ENCODE measurements at regions not wholly inside any gene's neighbourhood (a gene's known extent, or its start where the extent isn't known, plus 50 kb on each side); places are given as distances from the start of the nearest gene placed in this dataset.

DNA sequence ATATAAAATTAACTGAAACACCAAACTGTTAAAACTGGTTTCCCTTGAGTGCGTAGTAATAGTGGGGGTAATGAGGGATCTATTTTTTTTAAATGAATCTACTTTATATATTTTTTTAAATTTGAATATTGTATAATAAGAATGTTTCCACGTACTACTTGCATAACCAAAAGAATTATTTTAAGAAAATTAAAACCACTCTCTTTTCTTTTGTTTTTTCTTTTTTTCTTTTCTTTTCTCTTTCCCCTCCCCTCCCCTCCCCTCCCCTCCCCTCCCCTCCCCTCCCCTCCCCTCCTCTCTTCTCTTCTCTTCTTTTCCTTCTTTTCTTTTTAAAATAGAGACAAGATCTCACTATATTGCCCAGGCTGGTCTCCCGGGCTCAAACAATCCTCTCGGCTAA is 166.9 kb upstream of the MID1 start:
- 51 to 100% (median 96%) methylated on average over 1 to 2 of the region's 4 CpGs; no CpG with 5 or more reads in 4 of the 10 experiments for WGBS, 10 experiments
- Histone ChIP-seq H3K27ac (no peak overlapping the region), H3K4me3 (no peak overlapping the region), H3K4me1 (replicated peaks in 1 of 2) (no peaks in the 10 kb centered on the region)
- in situ Hi-C loops (cut with MboI; ENCODE audit: low pct_unique_long_range_greater_than_20kb in 2 of 9, low sequenced_read_pairs in 9 of 9, unreplicated experiment in 9 of 9): no loop called here
- ATAC-seq (replicated peaks in 6 of 8): no peak

GRCh38 chrX:10794203-10794630 is 173.8 kb upstream of the MID1 start:
- peak in 5 of 8 experiments; percentile 7 to 78 (median 62) for ATAC-seq (replicated peaks in 6 of 8)
- Histone ChIP-seq H3K4me3 (no peak overlapping the region), H3K27ac (no peak overlapping the region), H3K4me1 (replicated peaks in 1 of 2) (no peaks in the 10 kb centered on the region)
- in situ Hi-C loops (cut with MboI; ENCODE audit: low pct_unique_long_range_greater_than_20kb in 2 of 9, low sequenced_read_pairs in 9 of 9, unreplicated experiment in 9 of 9): no loop called here
- no CpG with 5 or more reads among the region's 1 CpG for WGBS, 10 experiments

DNA sequence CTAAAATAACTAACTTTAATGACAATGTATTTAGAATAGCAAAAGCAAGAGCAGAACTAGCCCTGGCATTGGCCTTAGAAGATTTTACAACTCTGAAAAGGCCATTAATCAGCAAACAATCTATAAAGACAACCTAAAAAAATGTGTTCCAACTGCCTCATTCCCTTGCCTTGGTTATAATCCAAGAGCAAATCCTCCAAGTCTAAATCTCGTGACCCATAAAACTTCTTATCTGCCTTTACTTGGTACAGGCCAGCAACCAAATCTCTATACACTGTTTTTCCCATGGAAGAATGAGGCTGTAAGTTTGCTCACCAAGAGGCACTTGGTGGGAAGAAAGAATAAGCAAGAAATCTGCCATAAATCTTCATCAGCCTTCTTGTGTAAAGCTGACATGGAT is 175.3 kb upstream of the MID1 start:
- ATAC-seq (replicated peaks in 6 of 8): no peak
- no peak overlapping the region for H3K4me3 ChIP-seq
- in situ Hi-C loops (cut with MboI; ENCODE audit: low pct_unique_long_range_greater_than_20kb in 2 of 9, low sequenced_read_pairs in 9 of 9, unreplicated experiment in 9 of 9): no loop called here
- no peak overlapping the region for H3K27ac ChIP-seq
- WGBS, 10 experiments: 62 to 71% (median 67%) methylated on average over 1 of the region's 1 CpG; no CpG with 5 or more reads in 7 of the 10 experiments
- H3K4me1 ChIP-seq (replicated peaks in 1 of 2): no peaks in the 10 kb centered on the region

- H3K4me1 ChIP-seq (replicated peaks in 1 of 2): no peaks in the 10 kb centered on the region
- peak; percentile 34 to 90 (median 47) for ATAC-seq (replicated peaks in 6 of 8)
- H3K4me3 ChIP-seq: no peak overlapping the region
- WGBS, 10 experiments: 7 to 80% (median 44%) methylated on average over 1 to 2 of the region's 4 CpGs; no CpG with 5 or more reads in 6 of the 10 experiments
- no peak overlapping the region for H3K27ac ChIP-seq
- in situ Hi-C loops (cut with MboI; ENCODE audit: low pct_unique_long_range_greater_than_20kb in 2 of 9, low sequenced_read_pairs in 9 of 9, unreplicated experiment in 9 of 9): no loop called here
Measured at GRCh38 chrX:10797466-10797865, 177.1 kb upstream of the MID1 start.

DNA sequence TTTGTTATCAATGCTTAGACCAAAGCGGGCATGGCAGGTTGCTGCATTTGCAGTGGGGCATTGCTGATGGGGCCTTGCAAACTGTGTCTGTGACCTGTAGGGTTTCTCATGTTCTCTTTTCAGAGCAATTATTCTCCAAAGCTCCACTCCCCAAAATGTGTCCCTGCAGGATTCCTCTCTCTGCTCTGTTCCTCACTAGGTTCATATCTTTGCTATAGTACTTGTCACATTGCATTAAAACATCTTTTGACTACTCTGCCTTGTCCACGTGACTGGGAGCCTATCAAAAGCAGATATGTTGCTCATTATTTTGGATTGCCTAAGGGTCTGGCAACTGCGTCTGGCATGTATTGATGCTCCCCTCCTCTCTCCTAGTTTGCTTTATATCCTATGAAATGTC is 177.7 kb upstream of the MID1 start:
- WGBS, 10 experiments: 15 to 100% (median 69%) methylated on average over 1 to 2 of the region's 3 CpGs; no CpG with 5 or more reads in 6 of the 10 experiments
- ATAC-seq (replicated peaks in 6 of 8): no peak
- Histone ChIP-seq H3K4me1 (replicated peaks in 1 of 2) (no peaks in the 10 kb centered on the region), H3K4me3 (no peak overlapping the region), H3K27ac (no peak overlapping the region)
- in situ Hi-C loops (cut with MboI; ENCODE audit: low pct_unique_long_range_greater_than_20kb in 2 of 9, low sequenced_read_pairs in 9 of 9, unreplicated experiment in 9 of 9): no loop called here

DNA sequence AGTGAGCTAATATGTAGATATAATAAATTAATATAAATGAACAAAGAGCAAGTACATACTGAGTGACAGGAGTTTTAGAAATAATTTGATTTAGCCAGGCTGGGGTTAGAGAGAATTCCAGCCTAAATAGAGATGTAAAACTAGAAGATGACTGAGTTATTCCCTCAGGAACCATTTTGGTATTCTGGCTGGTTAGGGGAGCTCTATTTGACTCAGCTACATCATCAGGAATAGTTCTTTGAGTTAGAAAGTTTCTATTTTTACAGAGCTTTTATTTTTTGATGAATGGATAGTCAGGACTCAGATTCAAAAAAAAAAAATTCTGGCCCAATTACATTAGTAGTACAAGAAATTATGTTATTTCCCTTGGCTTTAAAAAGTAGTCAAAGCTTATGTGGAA is 180.4 kb upstream of the MID1 start:
- H3K4me1 ChIP-seq (replicated peaks in 1 of 2): no peaks in the 10 kb centered on the region
- no peak overlapping the region for H3K27ac ChIP-seq
- ATAC-seq (replicated peaks in 6 of 8): no peak
- in situ Hi-C loops (cut with MboI; ENCODE audit: low pct_unique_long_range_greater_than_20kb in 2 of 9, low sequenced_read_pairs in 9 of 9, unreplicated experiment in 9 of 9): no loop called here
- no peak overlapping the region for H3K4me3 ChIP-seq

DNA sequence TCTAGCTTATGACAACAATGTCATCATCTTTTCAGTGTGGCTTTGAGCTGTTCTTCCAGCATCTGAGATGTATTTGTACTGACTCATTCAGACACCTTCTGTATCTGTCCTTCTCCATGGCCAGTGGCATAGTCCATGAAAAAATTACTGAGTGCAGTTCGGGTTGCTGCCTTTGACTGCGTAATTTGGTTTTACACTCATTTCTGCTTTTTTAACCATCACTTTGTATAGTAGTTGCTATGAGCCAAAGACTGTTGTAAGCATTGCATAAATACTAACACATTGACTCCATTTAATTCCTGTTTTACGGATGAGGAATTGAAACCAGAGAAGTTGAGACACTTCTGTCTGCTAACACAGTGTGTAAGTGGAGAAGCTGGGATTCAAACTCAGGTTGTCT is 190.7 kb upstream of the MID1 start:
- H3K4me1 ChIP-seq (replicated peaks in 1 of 2): no peaks in the 10 kb centered on the region
- 45 to 90% (median 63%) methylated on average over 3 of the region's 3 CpGs; no CpG with 5 or more reads in 7 of the 10 experiments for WGBS, 10 experiments
- no peak for ATAC-seq (replicated peaks in 6 of 8)
- H3K4me3 ChIP-seq: no peak overlapping the region
- H3K27ac ChIP-seq: no peak overlapping the region
- in situ Hi-C loops (cut with MboI; ENCODE audit: low pct_unique_long_range_greater_than_20kb in 2 of 9, low sequenced_read_pairs in 9 of 9, unreplicated experiment in 9 of 9): no loop called here

DNA sequence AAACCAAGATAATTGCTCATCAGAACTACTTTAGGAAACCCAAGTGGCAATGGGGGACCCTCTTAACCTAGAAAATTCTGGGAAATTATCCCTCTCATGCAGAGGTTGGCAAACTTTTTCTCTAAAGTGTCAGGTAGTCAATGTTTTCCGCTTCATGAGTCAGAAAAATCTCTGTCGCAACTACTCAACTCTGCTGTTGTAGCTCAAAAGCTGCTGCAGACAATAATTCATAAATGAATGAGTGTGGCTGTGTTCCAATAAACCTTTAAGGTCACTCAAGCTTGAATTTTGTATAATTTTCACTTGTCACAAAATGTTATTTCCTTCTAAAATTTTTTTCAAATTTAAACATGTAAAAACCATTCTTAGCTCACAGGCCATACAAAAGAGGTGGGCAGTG is 193.4 kb upstream of the MID1 start:
- H3K4me3 ChIP-seq: no peak overlapping the region
- ATAC-seq (replicated peaks in 6 of 8): no peak
- 66 to 100% (median 85%) methylated on average over 1 to 2 of the region's 2 CpGs; no CpG with 5 or more reads in 6 of the 10 experiments for WGBS, 10 experiments
- H3K27ac ChIP-seq: no peak overlapping the region
- no peaks in the 10 kb centered on the region for H3K4me1 ChIP-seq (replicated peaks in 1 of 2)
- in situ Hi-C loops (cut with MboI; ENCODE audit: low pct_unique_long_range_greater_than_20kb in 2 of 9, low sequenced_read_pairs in 9 of 9, unreplicated experiment in 9 of 9): no loop called here

GRCh38 chrX:10818651-10819050 is 198.3 kb upstream of the MID1 start:
- Histone ChIP-seq H3K4me3 (no peak overlapping the region), H3K4me1 (replicated peaks in 1 of 2) (no peaks in the 10 kb centered on the region), H3K27ac (no peak overlapping the region)
- in situ Hi-C loops (cut with MboI; ENCODE audit: low pct_unique_long_range_greater_than_20kb in 2 of 9, low sequenced_read_pairs in 9 of 9, unreplicated experiment in 9 of 9): no loop called here
- no peak for ATAC-seq (replicated peaks in 6 of 8)

DNA sequence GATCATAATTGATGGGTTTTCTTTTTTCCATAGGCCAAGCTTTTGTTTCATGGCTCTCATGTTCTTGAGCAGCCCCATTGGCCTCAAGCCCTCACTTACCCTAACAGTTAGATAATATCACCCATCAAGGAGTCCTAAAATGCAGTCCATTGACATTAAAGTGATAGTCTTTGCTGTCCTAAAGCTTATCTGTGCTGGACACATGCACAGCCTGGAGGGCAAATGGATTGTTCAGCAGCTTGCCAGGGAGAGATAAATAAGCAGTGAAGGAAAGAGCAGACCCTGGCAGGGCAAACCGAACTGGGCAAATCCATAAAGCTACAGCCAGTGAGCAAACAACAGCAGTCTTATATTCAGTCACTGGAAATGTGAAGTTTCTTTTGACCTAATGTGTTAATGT is 199.6 kb upstream of the MID1 start:
- in situ Hi-C loops (cut with MboI; ENCODE audit: low pct_unique_long_range_greater_than_20kb in 2 of 9, low sequenced_read_pairs in 9 of 9, unreplicated experiment in 9 of 9): no loop called here
- WGBS, 10 experiments: 100% methylated on average over 1 of the region's 1 CpG; no CpG with 5 or more reads in 8 of the 10 experiments
- ATAC-seq (replicated peaks in 6 of 8): peak in 1 of 8 experiments; percentile 54
- Histone ChIP-seq H3K27ac (no peak overlapping the region), H3K4me3 (no peak overlapping the region), H3K4me1 (replicated peaks in 1 of 2) (no peaks in the 10 kb centered on the region)

DNA sequence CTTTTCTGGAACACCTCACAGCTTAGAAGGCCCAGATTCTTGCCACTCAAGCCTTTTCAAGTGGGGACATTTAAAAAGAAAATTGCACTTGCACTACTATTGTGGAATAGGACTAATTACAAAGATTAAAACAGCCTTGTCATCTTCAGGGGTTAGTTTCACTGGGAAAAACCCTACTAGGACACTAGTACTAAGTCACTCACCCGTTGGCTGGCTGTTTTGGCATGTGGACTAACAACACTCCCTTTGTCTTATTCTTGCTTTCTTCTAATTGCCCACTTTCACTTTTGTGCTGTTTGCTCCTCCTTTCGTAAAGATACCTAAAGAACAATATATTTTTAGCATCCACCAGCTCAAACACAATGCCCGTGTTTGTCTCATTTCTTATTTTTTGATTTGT is 200.9 kb upstream of the MID1 start:
- no peak overlapping the region for H3K4me3 ChIP-seq
- in situ Hi-C loops (cut with MboI; ENCODE audit: low pct_unique_long_range_greater_than_20kb in 2 of 9, low sequenced_read_pairs in 9 of 9, unreplicated experiment in 9 of 9): no loop called here
- no peak overlapping the region for H3K27ac ChIP-seq
- no peaks in the 10 kb centered on the region for H3K4me1 ChIP-seq (replicated peaks in 1 of 2)
- WGBS, 10 experiments: 20 to 100% (median 78%) methylated on average over 1 to 3 of the region's 3 CpGs; no CpG with 5 or more reads in 3 of the 10 experiments
- ATAC-seq (replicated peaks in 6 of 8): no peak

DNA sequence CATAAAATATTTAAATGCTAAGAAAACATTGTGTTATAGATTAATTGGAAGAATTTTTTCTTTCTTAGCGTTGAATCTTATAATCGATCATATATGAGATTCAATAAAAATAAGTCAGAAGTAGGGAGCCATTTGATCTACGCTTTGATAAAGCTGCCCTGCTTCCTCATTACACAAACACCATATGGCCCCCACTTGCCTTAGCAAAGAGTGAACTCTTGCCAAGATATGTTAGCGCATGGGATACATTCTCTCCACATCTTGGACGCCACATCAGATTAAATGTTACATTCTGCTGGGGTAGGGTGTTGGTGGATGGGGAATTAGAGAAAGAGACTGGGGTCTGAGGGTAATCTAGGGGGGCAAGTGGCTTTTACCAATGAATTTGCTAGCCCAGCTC is 207.7 kb upstream of the MID1 start:
- 0 to 100% (median 61%) methylated on average over 1 to 2 of the region's 5 CpGs; no CpG with 5 or more reads in 4 of the 10 experiments for WGBS, 10 experiments
- in situ Hi-C loops (cut with MboI; ENCODE audit: low pct_unique_long_range_greater_than_20kb in 2 of 9, low sequenced_read_pairs in 9 of 9, unreplicated experiment in 9 of 9): no loop called here
- peaks cover 2 to 22% of the 10 kb centered on the region in 2 donors for H3K4me1 ChIP-seq (replicated peaks in 1 of 2)
- no peak overlapping the region for H3K4me3 ChIP-seq
- ATAC-seq (replicated peaks in 6 of 8): no peak
- H3K27ac ChIP-seq: no peak overlapping the region

GRCh38 chrX:10828640-10829039 is 208.3 kb upstream of the MID1 start:
- Histone ChIP-seq H3K4me1 (replicated peaks in 1 of 2) (peaks cover 2 to 28% of the 10 kb centered on the region in 2 donors), H3K4me3 (no peak overlapping the region), H3K27ac (no peak overlapping the region)
- 47 to 80% (median 50%) methylated on average over 1 to 4 of the region's 4 CpGs; no CpG with 5 or more reads in 5 of the 10 experiments for WGBS, 10 experiments
- in situ Hi-C loops (cut with MboI; ENCODE audit: low pct_unique_long_range_greater_than_20kb in 2 of 9, low sequenced_read_pairs in 9 of 9, unreplicated experiment in 9 of 9): no loop called here
- no peak for ATAC-seq (replicated peaks in 6 of 8)

GRCh38 chrX:10831716-10832502 is 211.5 kb upstream of the MID1 start:
- in situ Hi-C loops (cut with MboI; ENCODE audit: low pct_unique_long_range_greater_than_20kb in 2 of 9, low sequenced_read_pairs in 9 of 9, unreplicated experiment in 9 of 9): no loop called here
- 0 to 100% (median 40%) methylated on average over 1 to 8 of the region's 8 CpGs; no CpG with 5 or more reads in 2 of the 10 experiments for WGBS, 10 experiments
- peak in 3 of 8 experiments; percentile 17 to 45 (median 26) for ATAC-seq (replicated peaks in 6 of 8)
- no peak overlapping the region for H3K27ac ChIP-seq
- peaks cover 2 to 29% of the 10 kb centered on the region in 2 donors for H3K4me1 ChIP-seq (replicated peaks in 1 of 2)
- H3K4me3 ChIP-seq: no peak overlapping the region
